Nephron (organoid): ENCODE measurements at regions not wholly inside any gene's neighbourhood (a gene's known extent, or its start where the extent isn't known, plus 50 kb on each side); places are given as distances from the start of the nearest gene placed in this dataset.

Experiments
- H3K27ac Mint-ChIP-seq, 3 experiments: 2 replicates each; pipeline ENCODE4 v1.8.0; 2020; ENCODE audit warnings: mixed read lengths in 3 of 3, mild to moderate bottlenecking in 2 of 3, moderate library complexity in 1 of 3
- H3K27me3 Mint-ChIP-seq: 2 replicates; pipeline ENCODE4 v1.8.0; 2021; ENCODE audit warnings: low read depth, mild to moderate bottlenecking, moderate library complexity, mixed read lengths
- H3K36me3 Mint-ChIP-seq: 2 replicates; pipeline ENCODE4 v1.8.0; 2020; ENCODE audit warnings: low read depth, mixed read lengths
- H3K4me1 Mint-ChIP-seq: 2 replicates; pipeline ENCODE4 v1.8.0; 2020; ENCODE audit warnings: mixed read lengths
- H3K4me3 Mint-ChIP-seq, 3 experiments: 2 replicates each; pipeline ENCODE4 v1.8.0; 2020; ENCODE audit warnings: mild to moderate bottlenecking in 3 of 3, mixed read lengths in 3 of 3, moderate library complexity in 2 of 3
- H3K9me3 Mint-ChIP-seq: 2 replicates; pipeline ENCODE4 v1.8.0; 2020; ENCODE audit warnings: mixed read lengths
- TF ChIP-seq, protein P1 (sequence below), 3 experiments: fragments of 200-600 bp; sonication (generic); IDR thresholded peaks; one replicate each; pipeline ENCODE4 v1.5.0; 2021; ENCODE audit warnings: antibody characterized with exemption in 3 of 3; ENCODE audit not compliant: unreplicated experiment in 3 of 3

DNA sequence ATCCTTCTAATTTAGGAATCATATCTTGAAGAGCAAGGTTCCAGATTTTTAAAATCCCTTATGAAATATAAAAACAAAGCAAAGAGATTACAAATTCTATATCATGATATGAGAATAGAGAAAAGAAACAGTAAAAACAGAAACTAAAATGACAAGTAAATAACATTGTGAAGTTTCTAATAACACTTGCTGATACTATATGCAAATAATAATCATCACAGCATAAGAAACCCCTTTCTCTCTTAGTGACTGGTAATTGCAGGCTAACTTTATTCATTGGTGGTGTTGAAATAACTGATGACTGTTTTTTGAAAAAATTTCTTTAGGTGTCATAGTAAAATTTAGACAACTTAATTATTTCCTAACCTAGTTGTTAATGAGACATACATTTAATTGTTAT is 281.6 kb downstream of the PLA2G4A start:
- H3K27ac Mint-ChIP-seq = no peak overlapping the region
- H3K27me3 Mint-ChIP-seq = no peaks in the 10 kb centered on the region
- no peaks in the 10 kb centered on the region for H3K4me1 Mint-ChIP-seq
- H3K9me3 Mint-ChIP-seq = no peaks in the 10 kb centered on the region
- no peaks in the 10 kb centered on the region for H3K36me3 Mint-ChIP-seq
- TF ChIP-seq, protein P1, sequence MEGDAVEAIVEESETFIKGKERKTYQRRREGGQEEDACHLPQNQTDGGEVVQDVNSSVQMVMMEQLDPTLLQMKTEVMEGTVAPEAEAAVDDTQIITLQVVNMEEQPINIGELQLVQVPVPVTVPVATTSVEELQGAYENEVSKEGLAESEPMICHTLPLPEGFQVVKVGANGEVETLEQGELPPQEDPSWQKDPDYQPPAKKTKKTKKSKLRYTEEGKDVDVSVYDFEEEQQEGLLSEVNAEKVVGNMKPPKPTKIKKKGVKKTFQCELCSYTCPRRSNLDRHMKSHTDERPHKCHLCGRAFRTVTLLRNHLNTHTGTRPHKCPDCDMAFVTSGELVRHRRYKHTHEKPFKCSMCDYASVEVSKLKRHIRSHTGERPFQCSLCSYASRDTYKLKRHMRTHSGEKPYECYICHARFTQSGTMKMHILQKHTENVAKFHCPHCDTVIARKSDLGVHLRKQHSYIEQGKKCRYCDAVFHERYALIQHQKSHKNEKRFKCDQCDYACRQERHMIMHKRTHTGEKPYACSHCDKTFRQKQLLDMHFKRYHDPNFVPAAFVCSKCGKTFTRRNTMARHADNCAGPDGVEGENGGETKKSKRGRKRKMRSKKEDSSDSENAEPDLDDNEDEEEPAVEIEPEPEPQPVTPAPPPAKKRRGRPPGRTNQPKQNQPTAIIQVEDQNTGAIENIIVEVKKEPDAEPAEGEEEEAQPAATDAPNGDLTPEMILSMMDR (IDR thresholded peaks at IDR 0.05; ENCODE audit: unreplicated experiment in 3 of 3) = no peak
- H3K4me3 Mint-ChIP-seq = no peak overlapping the region

DNA sequence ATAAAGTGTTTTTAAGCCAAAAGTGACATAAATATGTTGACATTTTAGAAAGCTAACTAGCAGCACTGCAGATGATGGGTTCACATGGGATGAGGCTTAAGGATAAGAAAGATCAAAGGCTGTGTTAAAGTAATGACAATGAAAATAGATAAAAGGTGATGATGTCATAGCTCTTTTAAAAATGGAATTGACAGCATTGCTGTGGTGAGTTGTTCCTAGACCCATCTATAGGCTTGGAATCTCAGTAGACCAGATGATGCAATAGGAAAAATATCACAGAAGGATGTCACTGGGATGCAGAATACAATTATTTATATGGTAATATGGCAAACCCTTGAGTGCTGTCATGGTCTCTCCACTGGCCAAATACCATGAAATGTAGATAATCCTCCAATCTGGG is 286.0 kb downstream of the PLA2G4A start:
- TF ChIP-seq, protein P1 (IDR thresholded peaks at IDR 0.05; ENCODE audit: unreplicated experiment in 3 of 3) = no peak
- no peaks in the 10 kb centered on the region for H3K4me1 Mint-ChIP-seq

DNA sequence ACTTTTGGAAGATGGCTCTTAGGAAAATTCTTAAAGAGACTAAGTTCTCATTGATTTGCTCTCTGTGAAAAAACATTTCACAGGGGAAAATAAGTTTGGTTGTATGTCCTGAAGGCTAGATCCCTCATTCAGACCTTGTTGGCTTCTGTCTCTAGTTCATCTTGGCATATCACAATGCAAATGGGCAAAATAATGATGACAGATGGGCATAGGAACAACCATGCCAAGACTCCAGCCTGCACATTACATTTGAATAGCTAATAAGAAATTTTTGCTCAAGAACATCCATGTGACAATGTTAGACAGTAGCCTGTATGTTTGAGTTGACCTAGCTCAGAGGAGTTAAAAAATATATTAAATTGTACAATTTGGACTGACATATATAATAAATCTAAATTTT is 292.9 kb downstream of the PLA2G4A start:
- no peak overlapping the region for H3K27ac Mint-ChIP-seq
- H3K36me3 Mint-ChIP-seq = no peaks in the 10 kb centered on the region
- H3K4me1 Mint-ChIP-seq = no peaks in the 10 kb centered on the region
- no peaks in the 10 kb centered on the region for H3K9me3 Mint-ChIP-seq
- no peaks in the 10 kb centered on the region for H3K27me3 Mint-ChIP-seq
- TF ChIP-seq, protein P1 (IDR thresholded peaks at IDR 0.05; ENCODE audit: unreplicated experiment in 3 of 3) = no peak
- H3K4me3 Mint-ChIP-seq = no peak overlapping the region

More for the DNA sequence above, 286.0 kb downstream of the PLA2G4A start:
- Mint-ChIP-seq H3K4me3 (no peak overlapping the region), H3K9me3 (no peaks in the 10 kb centered on the region), H3K27me3 (no peaks in the 10 kb centered on the region), H3K36me3 (no peaks in the 10 kb centered on the region), H3K27ac (no peak overlapping the region)

DNA sequence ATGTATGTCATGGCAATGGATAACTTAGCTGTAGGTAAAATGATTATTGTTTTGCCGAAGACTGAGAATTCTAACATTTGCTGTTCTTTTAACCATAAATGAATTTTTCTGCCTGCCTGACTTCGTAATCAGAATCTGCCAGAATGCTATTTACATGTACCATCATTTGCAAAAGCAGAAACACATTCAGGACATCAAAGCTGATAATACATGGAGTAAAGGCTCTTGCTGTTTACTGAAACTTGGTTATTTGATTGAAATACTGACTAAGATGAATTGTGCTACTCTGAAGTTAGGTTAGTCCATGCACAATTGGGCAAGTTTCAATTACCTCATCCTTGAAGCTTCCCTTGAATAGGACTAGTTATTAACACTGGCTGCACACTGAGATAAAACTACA is 293.8 kb downstream of the PLA2G4A start:
- no peak overlapping the region for H3K27ac Mint-ChIP-seq
- no peaks in the 10 kb centered on the region for H3K27me3 Mint-ChIP-seq
- TF ChIP-seq, protein P1 (IDR thresholded peaks at IDR 0.05; ENCODE audit: unreplicated experiment in 3 of 3) = no peak
- H3K4me1 Mint-ChIP-seq = no peaks in the 10 kb centered on the region
- H3K9me3 Mint-ChIP-seq = no peaks in the 10 kb centered on the region
- no peak overlapping the region for H3K4me3 Mint-ChIP-seq
- no peaks in the 10 kb centered on the region for H3K36me3 Mint-ChIP-seq

DNA sequence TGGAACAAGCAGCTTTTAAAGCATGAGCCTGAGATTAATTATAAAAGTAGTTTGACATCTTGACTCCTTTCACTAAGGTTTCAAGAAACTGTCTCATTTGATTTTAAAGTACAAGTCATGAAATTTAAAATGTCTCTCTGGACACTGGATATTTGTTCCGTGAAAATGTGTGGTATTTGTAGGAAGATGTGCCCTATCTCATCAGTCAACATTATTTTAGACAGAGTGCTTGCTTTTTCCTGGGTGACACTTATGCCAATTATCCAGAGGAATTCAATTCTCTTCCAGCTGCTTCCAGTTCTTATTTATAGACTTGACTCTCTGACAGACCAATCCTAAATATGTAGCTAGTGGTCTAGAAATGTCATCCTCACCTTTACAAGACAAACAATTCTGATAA is 300.4 kb downstream of the PLA2G4A start:
- H3K9me3 Mint-ChIP-seq = no peaks in the 10 kb centered on the region
- no peak overlapping the region for H3K4me3 Mint-ChIP-seq
- no peaks in the 10 kb centered on the region for H3K27me3 Mint-ChIP-seq
- H3K27ac Mint-ChIP-seq = no peak overlapping the region
- no peaks in the 10 kb centered on the region for H3K36me3 Mint-ChIP-seq
- no peaks in the 10 kb centered on the region for H3K4me1 Mint-ChIP-seq
- TF ChIP-seq, protein P1 (IDR thresholded peaks at IDR 0.05; ENCODE audit: unreplicated experiment in 3 of 3) = no peak

DNA sequence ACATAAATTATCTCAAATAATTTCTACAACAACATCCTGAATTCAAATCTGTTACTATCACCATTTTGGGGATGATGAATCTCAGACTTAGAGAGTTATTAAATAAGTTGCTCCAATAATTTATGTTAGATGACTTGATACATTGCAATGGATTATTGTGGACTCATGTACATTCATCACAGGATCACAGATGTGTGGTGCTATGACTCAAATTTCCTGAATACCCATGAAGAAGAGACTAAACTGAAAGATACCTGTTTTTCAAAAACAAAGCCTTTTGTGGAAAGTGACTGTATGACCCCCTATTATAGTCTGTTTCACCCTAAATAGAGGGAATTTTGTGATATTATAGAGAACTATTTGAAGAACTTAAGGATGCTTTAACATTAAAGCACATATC is 315.0 kb downstream of the PLA2G4A start:
- Mint-ChIP-seq H3K27ac (no peak overlapping the region), H3K4me3 (no peak overlapping the region), H3K4me1 (no peaks in the 10 kb centered on the region)

More for the DNA sequence above, 315.0 kb downstream of the PLA2G4A start:
- Mint-ChIP-seq H3K36me3 (no peaks in the 10 kb centered on the region), H3K9me3 (peaks cover 11% of the 10 kb centered on the region), H3K27me3 (no peaks in the 10 kb centered on the region)
- TF ChIP-seq, protein P1 (IDR thresholded peaks at IDR 0.05; ENCODE audit: unreplicated experiment in 3 of 3) = no peak
